A172 (cell line): ENCODE measurements at regions not wholly inside any gene's neighbourhood (a gene's known extent, or its start where the extent isn't known, plus 50 kb on each side); places are given as distances from the start of the nearest gene placed in this dataset.

Experiments used
- DNase-seq: peaks from one replicate; pipeline ENCODE4 v3.0.0-alpha.2; 2015; ENCODE audit warnings: low spot score

- DNase-seq: no peak
These were observed 52.4 kb upstream of the UPP2 start for GRCh38 chr2:158049129-158049855.

GRCh38 chr2:158048327-158048726 is 53.3 kb upstream of the UPP2 start:
- no peak for DNase-seq

GRCh38 chr2:158047156-158047611 is 54.5 kb upstream of the UPP2 start:
- no peak for DNase-seq

- DNase-seq: no peak
These were observed 55.4 kb upstream of the UPP2 start for GRCh38 chr2:158046121-158046880.

GRCh38 chr2:158045362-158045761 is 56.3 kb upstream of the UPP2 start:
- DNase-seq: no peak

- no peak for DNase-seq
These were observed 58.3 kb upstream of the UPP2 start for GRCh38 chr2:158043181-158043948.

GRCh38 chr2:158042666-158043065 is 59.0 kb upstream of the UPP2 start:
- no peak for DNase-seq

GRCh38 chr2:158042245-158042644 is 59.4 kb upstream of the UPP2 start:
- no peak for DNase-seq

GRCh38 chr2:158041400-158041799 is 60.3 kb upstream of the UPP2 start:
- DNase-seq: no peak

GRCh38 chr2:158038901-158039300 is 62.8 kb upstream of the UPP2 start:
- DNase-seq: no peak

GRCh38 chr2:158034198-158034866 is 67.3 kb upstream of the UPP2 start:
- peak; percentile 78 for DNase-seq

- DNase-seq: no peak
These were observed 70.3 kb upstream of the UPP2 start for GRCh38 chr2:158031371-158031770.

GRCh38 chr2:158025255-158025996 is 76.2 kb upstream of the UPP2 start:
- no peak for DNase-seq

GRCh38 chr2:158024288-158024898 is 77.3 kb upstream of the UPP2 start:
- peak; percentile 26 for DNase-seq

- no peak for DNase-seq
These were observed 78.8 kb upstream of the UPP2 start for GRCh38 chr2:158022888-158023287.

- no peak for DNase-seq
These were observed 80.5 kb upstream of the UPP2 start for GRCh38 chr2:158021226-158021625.

GRCh38 chr2:158015428-158016076 is 86.1 kb upstream of the UPP2 start:
- no peak for DNase-seq

- DNase-seq: no peak
These were observed 87.8 kb upstream of the UPP2 start for GRCh38 chr2:158013891-158014290.

GRCh38 chr2:158011055-158011771 is 90.5 kb upstream of the UPP2 start:
- peak; percentile 56 for DNase-seq

GRCh38 chr2:158009399-158009798 is 92.3 kb upstream of the UPP2 start:
- no peak for DNase-seq
